Neural cell (in vitro differentiated cells): ENCODE measurements at regions not wholly inside any gene's neighbourhood (a gene's known extent, or its start where the extent isn't known, plus 50 kb on each side); places are given as distances from the start of the nearest gene placed in this dataset.

Source experiments
- H2AFZ ChIP-seq: fragments of 200-600, 300-800 bp; sonication (generic), shearing (Covaris generic); 2 replicates; pipeline ENCODE4 v1.6.0; 2014; ENCODE audit warnings: low read depth, mild to moderate bottlenecking, antibody characterized with exemption, low read length, moderate library complexity
- H3F3A ChIP-seq: fragments of 200-600 bp; shearing (Covaris generic); 2 replicates; pipeline ENCODE4 v1.6.1; 2016; ENCODE audit warnings: mild to moderate bottlenecking, moderate library complexity, mixed read lengths, antibody characterized with exemption, low read length; ENCODE audit not compliant: insufficient read depth, poor library complexity, severe bottlenecking
- H3K27ac ChIP-seq: fragments of 200-600, 300-800 bp; sonication (generic), shearing (Covaris generic); 2 replicates; pipeline ENCODE4 v1.5.1; 2014; ENCODE audit warnings: mild to moderate bottlenecking, low read length, moderate library complexity
- H3K27me3 ChIP-seq: fragments of 300-800, 200-600 bp; sonication (generic), shearing (Covaris generic); 2 replicates; pipeline ENCODE4 v1.6.0; 2014; ENCODE audit warnings: mild to moderate bottlenecking, low read depth, low read length, moderate library complexity; ENCODE audit not compliant: insufficient read depth
- H3K36me3 ChIP-seq: fragments of 300-800, 200-600 bp; sonication (generic), shearing (Covaris generic); 2 replicates; pipeline ENCODE4 v1.5.1; 2014; ENCODE audit warnings: mild to moderate bottlenecking, antibody characterized with exemption, low read length, moderate library complexity; ENCODE audit not compliant: insufficient read depth
- H3K4me2 ChIP-seq: fragments of 300-800, 200-600 bp; sonication (generic), shearing (Covaris generic); 2 replicates; pipeline ENCODE4 v1.6.0; 2014; ENCODE audit warnings: mild to moderate bottlenecking, low read length
- H3K4me3 ChIP-seq: fragments of 300-800, 200-600 bp; sonication (generic), shearing (Covaris generic); 2 replicates; pipeline ENCODE4 v1.5.1; 2014; ENCODE audit warnings: mild to moderate bottlenecking, low read length, moderate library complexity
- H3K79me2 ChIP-seq: fragments of 200-600 bp; shearing (Covaris generic); replicated peaks from 2 replicates; pipeline ENCODE4 v1.6.0; 2014; ENCODE audit warnings: mild to moderate bottlenecking, low read length, moderate library complexity; ENCODE audit not compliant: insufficient read depth
- H3K9ac ChIP-seq: fragments of 300-800, 200-600 bp; sonication (generic), shearing (Covaris generic); 2 replicates; pipeline ENCODE4 v1.6.1; 2016; ENCODE audit warnings: mild to moderate bottlenecking, low read length, mixed read lengths
- H3K9me2 ChIP-seq: fragments of 200-600 bp; shearing (Covaris generic); 2 replicates; pipeline ENCODE4 v1.6.1; 2016; ENCODE audit warnings: mild to moderate bottlenecking, low read length, mixed read lengths; ENCODE audit not compliant: insufficient read depth
- H3K9me3 ChIP-seq: fragments of 200-600, 300-800 bp; sonication (generic), shearing (Covaris generic); 2 replicates; pipeline ENCODE4 v1.6.1; 2016; ENCODE audit warnings: mild to moderate bottlenecking, mixed run types, low read length, moderate library complexity, mixed read lengths
- H4K20me1 ChIP-seq: fragments of 200-600 bp; shearing (Covaris generic); 2 replicates; pipeline ENCODE4 v1.6.1; 2016; ENCODE audit warnings: mild to moderate bottlenecking, mixed run types; ENCODE audit not compliant: insufficient read depth
- CTCF ChIP-seq: fragments of 450-650 bp; IDR thresholded peaks from 2 replicates; pipeline ENCODE4 v1.5.1; 2014; ENCODE audit warnings: antibody characterized with exemption, mild to moderate bottlenecking, moderate library complexity; ENCODE audit not compliant: poor library complexity, severe bottlenecking
- EP300 ChIP-seq: fragments of 450-650 bp; conservative IDR thresholded peaks from 2 replicates; pipeline ENCODE4 v1.6.1; 2014; ENCODE audit warnings: antibody characterized with exemption, mild to moderate bottlenecking, moderate library complexity; ENCODE audit not compliant: poor library complexity, severe bottlenecking
- EZH2 ChIP-seq: fragments of 200-600, 300-800 bp; shearing (Covaris generic), sonication (generic); IDR thresholded peaks from 2 replicates; pipeline ENCODE4 v1.6.1; 2014; ENCODE audit warnings: antibody characterized with exemption, low read length, borderline replicate concordance, mild to moderate bottlenecking; ENCODE audit not compliant: insufficient read depth, poor library complexity, severe bottlenecking
- MXI1 ChIP-seq: fragments of 450-650 bp; conservative IDR thresholded peaks from 2 replicates; pipeline ENCODE4 v1.6.1; 2014; ENCODE audit warnings: antibody characterized with exemption, mild to moderate bottlenecking; ENCODE audit not compliant: poor library complexity, severe bottlenecking
- POLR2AphosphoS5 ChIP-seq: IDR thresholded peaks from 2 replicates; pipeline ENCODE4 v1.6.1; 2012
- RAD21 ChIP-seq: fragments of 450-650 bp; conservative IDR thresholded peaks from 2 replicates; pipeline ENCODE4 v1.6.1; 2014; ENCODE audit warnings: antibody characterized with exemption, mild to moderate bottlenecking, moderate library complexity
- REST ChIP-seq: IDR thresholded peaks from 2 replicates; pipeline ENCODE4 v1.6.1; 2012; ENCODE audit warnings: borderline replicate concordance
- SMC3 ChIP-seq: fragments of 450-650 bp; conservative IDR thresholded peaks from 2 replicates; pipeline ENCODE4 v1.6.1; 2014; ENCODE audit warnings: antibody characterized with exemption, mild to moderate bottlenecking, moderate library complexity; ENCODE audit not compliant: poor library complexity
- TAF1 ChIP-seq: IDR thresholded peaks from 2 replicates; pipeline ENCODE4 v1.6.1; 2012; ENCODE audit warnings: low read depth

GRCh38 chr2:181778621-181779201 is 98.4 kb upstream of the NEUROD1 start:
- Histone ChIP-seq H3K4me2 (no peak overlapping the region), H3K4me3 (no peak overlapping the region), H3F3A (no peaks in the 10 kb centered on the region), H3K36me3 (no peaks in the 10 kb centered on the region), H2AFZ (no peak overlapping the region), H4K20me1 (no peaks in the 10 kb centered on the region), H3K27me3 (no peaks in the 10 kb centered on the region), H3K27ac (no peak overlapping the region), H3K9me3 (no peaks in the 10 kb centered on the region), H3K9ac (no peak overlapping the region), H3K79me2 (no peaks in the 10 kb centered on the region), H3K9me2 (no peaks in the 10 kb centered on the region)
- TF ChIP-seq SMC3 (no peak), EZH2 (no peak), MXI1 (no peak), TAF1 (no peak), POLR2AphosphoS5 (no peak), RAD21 (no peak), CTCF (no peak), REST (no peak), EP300 (no peak)

GRCh38 chr2:181779288-181780021 is 99.1 kb upstream of the NEUROD1 start:
- Histone ChIP-seq H3K27me3 (no peaks in the 10 kb centered on the region), H3K4me2 (no peak overlapping the region), H3F3A (no peaks in the 10 kb centered on the region), H3K9me3 (no peaks in the 10 kb centered on the region), H3K36me3 (no peaks in the 10 kb centered on the region), H3K9ac (no peak overlapping the region), H3K4me3 (no peak overlapping the region), H3K27ac (no peak overlapping the region), H3K9me2 (no peaks in the 10 kb centered on the region), H4K20me1 (no peaks in the 10 kb centered on the region), H3K79me2 (no peaks in the 10 kb centered on the region), H2AFZ (no peak overlapping the region)
- TF ChIP-seq TAF1 (no peak), EZH2 (no peak), MXI1 (no peak), RAD21 (no peak), REST (no peak), POLR2AphosphoS5 (no peak), SMC3 (no peak), EP300 (no peak), CTCF (no peak)
